Caco-2 (cell line): ENCODE measurements at regions not wholly inside any gene's neighbourhood (a gene's known extent, or its start where the extent isn't known, plus 50 kb on each side); places are given as distances from the start of the nearest gene placed in this dataset.

Experiments
- BruUV-seq: library from RNA; stranded (reverse); fragments of 400-500 nt; replicated peaks from 2 replicates; lab custom pipeline; 2021; lab: Mats Ljungman, UMichigan
- CTCF ChIA-PET: fragments of 300-600 bp; sonication (Branson Sonifier 250); formaldehyde crosslinking; loops from one replicate; lab custom pipeline; 2022; ENCODE audit warnings: antibody characterized with exemption; lab: Charles Lee
- POLR2A ChIA-PET: fragments of 300-600 bp; sonication (Branson Sonifier 250); formaldehyde crosslinking; loops from one replicate; lab custom pipeline; 2022; ENCODE audit warnings: antibody characterized with exemption; lab: Charles Lee
- DNase-seq, 2 experiments: peaks; one replicate each; pipeline versions ENCODE4 v3.0.0 to v3.0.0-alpha.2; 2020 to 2022
- H3K27me3 ChIP-seq: replicated peaks from 2 replicates; pipeline ENCODE4 v1.6.0; 2011; ENCODE audit warnings: low read length; ENCODE audit not compliant: control insufficient read depth, insufficient read depth
- H3K36me3 ChIP-seq: 2 replicates; pipeline ENCODE4 v1.5.1; 2011; ENCODE audit warnings: low read length; ENCODE audit not compliant: control insufficient read depth, insufficient read depth
- H3K4me1 ChIP-seq: fragments of 250-450 bp; sonication (Bioruptor Pico); 2 replicates; pipeline ENCODE4 v1.5.1; 2020; ENCODE audit warnings: mild to moderate bottlenecking
- H3K4me3 ChIP-seq: 2 replicates; pipeline ENCODE4 v1.5.1; 2011; ENCODE audit warnings: low read depth, mild to moderate bottlenecking, control low read depth, low read length
- H3K9me3 ChIP-seq: fragments of 250-450 bp; sonication (Bioruptor Pico); 2 replicates; pipeline ENCODE4 v1.5.1; 2020; ENCODE audit warnings: mild to moderate bottlenecking, moderate library complexity
- H3K27ac Mint-ChIP-seq: one replicate; pipeline ENCODE4 v1.8.0; 2022; ENCODE audit warnings: mixed read lengths; ENCODE audit not compliant: unreplicated experiment
- H3K27me3 Mint-ChIP-seq: one replicate; pipeline ENCODE4 v1.8.0; 2022; ENCODE audit warnings: mixed read lengths; ENCODE audit not compliant: insufficient read depth, unreplicated experiment
- H3K36me3 Mint-ChIP-seq: one replicate; pipeline ENCODE4 v1.8.0; 2022; ENCODE audit warnings: mild to moderate bottlenecking, mixed read lengths; ENCODE audit not compliant: insufficient read depth, unreplicated experiment
- H3K4me1 Mint-ChIP-seq: one replicate; pipeline ENCODE4 v1.8.0; 2022; ENCODE audit warnings: low read depth, mixed read lengths; ENCODE audit not compliant: unreplicated experiment
- H3K4me3 Mint-ChIP-seq: one replicate; pipeline ENCODE4 v1.8.0; 2022; ENCODE audit warnings: mild to moderate bottlenecking, moderate library complexity, mixed read lengths; ENCODE audit not compliant: unreplicated experiment
- H3K9me3 Mint-ChIP-seq: one replicate; pipeline ENCODE4 v1.8.0; 2022; ENCODE audit warnings: mixed read lengths; ENCODE audit not compliant: unreplicated experiment
- intact Hi-C: fragments of 100-400 bp; cut with micrococcal nuclease; formaldehyde crosslinking; loops from one replicate; pipeline ENCODE4 v1.10.0; 2022; ENCODE audit not compliant: unreplicated experiment
- TF ChIP-seq, protein P1 (sequence below), 2 experiments: fragments of 200-600 bp in 1 of 2; IDR thresholded peaks; 1 replicate in 1 of 2; 2 replicates in 1 of 2; pipeline versions ENCODE4 v1.5.1 to v1.8.0; 2011 to 2022; ENCODE audit warnings: antibody characterized with exemption in 1 of 2, control low read depth in 1 of 2, inconsistent platforms in 1 of 2, low read depth in 1 of 2, low read length in 1 of 2, mild to moderate bottlenecking in 1 of 2, moderate library complexity in 1 of 2; ENCODE audit not compliant: insufficient read depth in 1 of 2, severe bottlenecking in 1 of 2, unreplicated experiment in 1 of 2

DNA sequence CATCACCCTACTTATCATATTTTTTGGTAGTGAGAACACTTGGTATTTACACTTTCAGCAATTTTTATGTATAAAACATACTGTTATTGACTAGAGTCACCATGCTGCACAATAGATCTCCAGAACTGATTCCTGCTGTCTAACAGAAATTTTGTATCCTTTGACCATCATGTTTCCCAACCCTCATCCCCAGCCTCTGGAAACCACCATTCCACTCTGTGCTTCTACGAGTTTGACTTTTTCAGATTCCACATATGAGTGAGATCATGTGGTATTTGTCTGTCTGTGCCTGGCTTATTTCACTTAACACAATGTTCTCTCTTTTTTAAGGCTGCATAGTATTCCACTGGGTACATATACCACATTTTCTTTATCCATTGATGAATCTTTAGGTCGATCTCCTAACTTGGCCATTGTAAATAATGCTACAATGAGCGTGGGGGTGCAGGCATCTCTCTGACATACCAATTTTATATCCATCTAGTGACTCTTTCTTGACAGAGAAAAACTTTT is 115.9 kb upstream of the RUNX1 start:
- no peaks in the 10 kb centered on the region for H3K9me3 ChIP-seq
- Mint-ChIP-seq H3K27ac (no peak overlapping the region), H3K9me3 (peaks cover 14% of the 10 kb centered on the region), H3K4me3 (no peak overlapping the region), H3K4me1 (peaks cover 21% of the 10 kb centered on the region), H3K27me3 (no peaks in the 10 kb centered on the region), H3K36me3 (no peaks in the 10 kb centered on the region)
- BruUV-seq, result no TSS peak
- no peaks in the 10 kb centered on the region for H3K27me3 ChIP-seq
- DNase-seq, result no peak
- peaks cover 5% of the 10 kb centered on the region; the same call in 1 of the 2 replicates for H3K4me1 ChIP-seq
- no peaks in the 10 kb centered on the region for H3K36me3 ChIP-seq
- intact Hi-C loops, result loop anchor here (5.0 kb wide), 1 partner anchor 52 kb away; no protein-coding TSS in a partner anchor
- TF ChIP-seq, protein P1, sequence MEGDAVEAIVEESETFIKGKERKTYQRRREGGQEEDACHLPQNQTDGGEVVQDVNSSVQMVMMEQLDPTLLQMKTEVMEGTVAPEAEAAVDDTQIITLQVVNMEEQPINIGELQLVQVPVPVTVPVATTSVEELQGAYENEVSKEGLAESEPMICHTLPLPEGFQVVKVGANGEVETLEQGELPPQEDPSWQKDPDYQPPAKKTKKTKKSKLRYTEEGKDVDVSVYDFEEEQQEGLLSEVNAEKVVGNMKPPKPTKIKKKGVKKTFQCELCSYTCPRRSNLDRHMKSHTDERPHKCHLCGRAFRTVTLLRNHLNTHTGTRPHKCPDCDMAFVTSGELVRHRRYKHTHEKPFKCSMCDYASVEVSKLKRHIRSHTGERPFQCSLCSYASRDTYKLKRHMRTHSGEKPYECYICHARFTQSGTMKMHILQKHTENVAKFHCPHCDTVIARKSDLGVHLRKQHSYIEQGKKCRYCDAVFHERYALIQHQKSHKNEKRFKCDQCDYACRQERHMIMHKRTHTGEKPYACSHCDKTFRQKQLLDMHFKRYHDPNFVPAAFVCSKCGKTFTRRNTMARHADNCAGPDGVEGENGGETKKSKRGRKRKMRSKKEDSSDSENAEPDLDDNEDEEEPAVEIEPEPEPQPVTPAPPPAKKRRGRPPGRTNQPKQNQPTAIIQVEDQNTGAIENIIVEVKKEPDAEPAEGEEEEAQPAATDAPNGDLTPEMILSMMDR (IDR thresholded peaks at IDR 0.05; ENCODE audit: insufficient read depth in 1 of 2, low read depth in 1 of 2, low read length in 1 of 2, severe bottlenecking in 1 of 2, unreplicated experiment in 1 of 2), result no peak
- CTCF ChIA-PET, result no interaction called here
- no peak overlapping the region for H3K4me3 ChIP-seq
- POLR2A ChIA-PET, result no interaction called here

- Histone ChIP-seq H3K4me1 (peaks cover 5% of the 10 kb centered on the region; the same call in 1 of the 2 replicates), H3K36me3 (no peaks in the 10 kb centered on the region), H3K9me3 (no peaks in the 10 kb centered on the region), H3K4me3 (no peak overlapping the region), H3K27me3 (no peaks in the 10 kb centered on the region)
- intact Hi-C loops, result loop anchor here (5.0 kb wide), 1 partner anchor 53 kb away; no protein-coding TSS in a partner anchor
- Mint-ChIP-seq H3K9me3 (peaks cover 20% of the 10 kb centered on the region), H3K27ac (no peak overlapping the region), H3K4me1 (peaks cover 21% of the 10 kb centered on the region), H3K27me3 (no peaks in the 10 kb centered on the region), H3K4me3 (no peak overlapping the region), H3K36me3 (no peaks in the 10 kb centered on the region)
- no peak for DNase-seq
- no TSS peak for BruUV-seq
- POLR2A ChIA-PET, result no interaction called here
- CTCF ChIA-PET, result no interaction called here
- TF ChIP-seq, protein P1 (IDR thresholded peaks at IDR 0.05; ENCODE audit: insufficient read depth in 1 of 2, low read depth in 1 of 2, low read length in 1 of 2, severe bottlenecking in 1 of 2, unreplicated experiment in 1 of 2), result no peak
Measured at GRCh38 chr21:35164380-35164779, 115.3 kb upstream of the RUNX1 start.

GRCh38 chr21:35163411-35163810 is 114.3 kb upstream of the RUNX1 start:
- no TSS peak for BruUV-seq

More at GRCh38 chr21:35163411-35163810, 114.3 kb upstream of the RUNX1 start:
- Histone ChIP-seq H3K9me3 (0 out of 2 replicates have a peak, but pooled peaks cover 3% of the 10 kb centered on the region), H3K4me3 (no peak overlapping the region), H3K4me1 (peaks cover 5% of the 10 kb centered on the region; the same call in 1 of the 2 replicates), H3K27me3 (no peaks in the 10 kb centered on the region), H3K36me3 (no peaks in the 10 kb centered on the region)
- Mint-ChIP-seq H3K9me3 (peaks cover 26% of the 10 kb centered on the region), H3K27ac (no peak overlapping the region), H3K4me1 (peaks cover 21% of the 10 kb centered on the region), H3K36me3 (no peaks in the 10 kb centered on the region), H3K27me3 (no peaks in the 10 kb centered on the region), H3K4me3 (no peak overlapping the region)
- intact Hi-C loops, result loop anchor here (5.0 kb wide), 1 partner anchor 54 kb away; no protein-coding TSS in a partner anchor
- peak in 1 of 2 experiments; percentile 25 for DNase-seq
- POLR2A ChIA-PET, result no interaction called here
- CTCF ChIA-PET, result no interaction called here
- TF ChIP-seq, protein P1 (IDR thresholded peaks at IDR 0.05; ENCODE audit: insufficient read depth in 1 of 2, low read depth in 1 of 2, low read length in 1 of 2, severe bottlenecking in 1 of 2, unreplicated experiment in 1 of 2), result no peak
